ENCODE measurements at regions not wholly inside any gene's neighbourhood (a gene's known extent, or its start where the extent isn't known, plus 50 kb on each side); places are given as distances from the start of the nearest gene placed in this dataset.

GRCh38 chr7:10677211-10677610, 296.5 kb upstream of the PHF14 start:
- CTCF ChIA-PET: no interaction called here
- Histone ChIP-seq H3K79me2 (ENCODE audit: insufficient read depth, low read length) (no peaks in the 10 kb centered on the region), H3K36me3 (ENCODE audit: control insufficient read depth in 1 of 2, insufficient read depth in 2 of 2, low read length in 2 of 2) (no peaks in the 10 kb centered on the region), H3K27ac (ENCODE audit: low read depth, low read length) (no peak overlapping the region), H3K27me3 (ENCODE audit: insufficient read depth, low read length) (no peaks in the 10 kb centered on the region), H3K9ac (ENCODE audit: low read length) (no peak overlapping the region), H2AFZ (ENCODE audit: low read depth, low read length, poor library complexity, severe bottlenecking) (no peak overlapping the region), H3K4me3 (replicated peaks in 1 of 2; ENCODE audit: low read depth in 1 of 2, low read length in 2 of 2) (no peak overlapping the region), H4K20me1 (ENCODE audit: insufficient read depth) (no peaks in the 10 kb centered on the region), H3K4me1 (ENCODE audit: control insufficient read depth in 1 of 2, insufficient read depth in 2 of 2, low read length in 2 of 2) (no peaks in the 10 kb centered on the region), H3K4me2 (ENCODE audit: low read length) (no peak overlapping the region), H3K9me2 (ENCODE audit: insufficient read depth) (no peaks in the 10 kb centered on the region), H3K9me3 (ENCODE audit: control insufficient read depth in 1 of 2, insufficient read depth in 1 of 2, low read depth in 1 of 2, low read length in 2 of 2) (no peaks in the 10 kb centered on the region)
- ATAC-seq (no peak), DNase-seq (ENCODE audit: low read depth, low spot score) (no peak)
- RAD21 ChIA-PET (ENCODE audit: low non-redundant PET in 1 of 2, low total read pairs in 2 of 2, uncharacterized antibody in 2 of 2, unreplicated experiment in 2 of 2): no interaction called here
- POLR2A ChIA-PET: no interaction called here
- no peak for TF ChIP-seq CEBPB (IDR thresholded peaks at IDR 0.05; ENCODE audit: low read depth)
- TF ChIP-seq JUND (IDR thresholded peaks at IDR 0.05): no peak
- no peak for TF ChIP-seq ZBTB33 (IDR thresholded peaks at IDR 0.05; ENCODE audit: extremely low read depth, insufficient replicate concordance, low read length)
- no peak for TF ChIP-seq ATF3 (IDR thresholded peaks at IDR 0.05)
- TF ChIP-seq TCF7L2 (IDR thresholded peaks at IDR 0.05; ENCODE audit: borderline replicate concordance, extremely low read depth, insufficient read depth, insufficient read length): no peak
- TF ChIP-seq YY1 (IDR thresholded peaks at IDR 0.05; ENCODE audit: extremely low read depth, insufficient replicate concordance, low read depth, low read length): no peak
- TF ChIP-seq POLR2A (IDR thresholded peaks at IDR 0.05; ENCODE audit: borderline replicate concordance, extremely low read depth, insufficient read depth, insufficient read length): no peak
- TF ChIP-seq RAD21 (IDR thresholded peaks at IDR 0.05; ENCODE audit: low read depth): no peak
- no peak for TF ChIP-seq SIN3A (IDR thresholded peaks at IDR 0.05; ENCODE audit: low read depth)
- TF ChIP-seq SRF (IDR thresholded peaks at IDR 0.05; ENCODE audit: low read depth): no peak
- TF ChIP-seq SP1 (IDR thresholded peaks at IDR 0.05; ENCODE audit: low read depth): no peak
- no peak for TF ChIP-seq CBX3 (IDR thresholded peaks at IDR 0.05; ENCODE audit: low read depth)
- TF ChIP-seq REST (IDR thresholded peaks at IDR 0.05; ENCODE audit: low read depth): no peak
- no peak for TF ChIP-seq POLR2AphosphoS5 (IDR thresholded peaks at IDR 0.05; ENCODE audit: low read depth, low read length)
- TF ChIP-seq MAX (IDR thresholded peaks at IDR 0.05): no peak
- no peak for TF ChIP-seq ZNF274 (IDR thresholded peaks at IDR 0.05; ENCODE audit: low read depth, low read length)
- BruUV-seq (replicated peaks): no TSS peak
- intact Hi-C loops (cut with micrococcal nuclease): no loop called here
